NCI-H2227 (cell line): ENCODE measurements at regions not wholly inside any gene's neighbourhood (a gene's known extent, or its start where the extent isn't known, plus 50 kb on each side); places are given as distances from the start of the nearest gene placed in this dataset.
A peak's percentile ranks its signal among the peaks of the same experiment; 100 is the strongest.

Experiments
- DNase-seq: peaks from one replicate; lab custom pipeline; 2025; ENCODE audit not compliant: unreplicated experiment; lab: John Stamatoyannopoulos, UW

GRCh38 chr1:175894581-175894980 lies 151.2 kb upstream of the TNR start:
- DNase-seq: no peak

- DNase-seq: no peak
Observed at GRCh38 chr1:175893192-175893591, 149.8 kb upstream of the TNR start.

- DNase-seq: no peak
Observed at GRCh38 chr1:175892686-175893085, 149.3 kb upstream of the TNR start.

- no peak for DNase-seq
Observed at GRCh38 chr1:175891783-175892309, 148.5 kb upstream of the TNR start.

GRCh38 chr1:175890958-175891357 lies 147.6 kb upstream of the TNR start:
- no peak for DNase-seq

- no peak for DNase-seq
Observed at GRCh38 chr1:175889848-175890247, 146.5 kb upstream of the TNR start.

GRCh38 chr1:175888996-175889395 lies 145.6 kb upstream of the TNR start:
- DNase-seq: no peak

GRCh38 chr1:175887981-175888428 lies 144.6 kb upstream of the TNR start:
- peak; percentile 43 for DNase-seq

GRCh38 chr1:175887521-175887920 lies 144.1 kb upstream of the TNR start:
- no peak for DNase-seq

- DNase-seq: no peak
Observed at GRCh38 chr1:175885326-175885725, 141.9 kb upstream of the TNR start.

GRCh38 chr1:175884369-175884768 lies 141.0 kb upstream of the TNR start:
- DNase-seq: no peak

- DNase-seq: no peak
Observed at GRCh38 chr1:175882192-175882591, 138.8 kb upstream of the TNR start.

GRCh38 chr1:175881246-175881976 lies 138.0 kb upstream of the TNR start:
- DNase-seq: no peak

GRCh38 chr1:175878775-175879174 lies 135.4 kb upstream of the TNR start:
- no peak for DNase-seq

- peak; percentile 86 for DNase-seq
Observed at GRCh38 chr1:175877939-175878737, 134.7 kb upstream of the TNR start.

GRCh38 chr1:175875556-175875955 lies 132.2 kb upstream of the TNR start:
- DNase-seq: no peak

GRCh38 chr1:175874081-175874480 lies 130.7 kb upstream of the TNR start:
- DNase-seq: no peak

GRCh38 chr1:175873290-175873935 lies 130.0 kb upstream of the TNR start:
- DNase-seq: no peak

- DNase-seq: no peak
Observed at GRCh38 chr1:175872588-175872987, 129.2 kb upstream of the TNR start.

- DNase-seq: no peak
Observed at GRCh38 chr1:175871647-175872046, 128.3 kb upstream of the TNR start.

- no peak for DNase-seq
Observed at GRCh38 chr1:175870217-175870616, 126.8 kb upstream of the TNR start.

- no peak for DNase-seq
Observed at GRCh38 chr1:175866776-175867175, 123.4 kb upstream of the TNR start.
